Stimulated activated CD4-positive, alpha-beta T cell treated with anti-CD3 and anti-CD28 coated beads, Interleukin-1b, Interleukin-23, amount 100 ng/mL, for 48 hours (primary cell): ENCODE measurements at regions not wholly inside any gene's neighbourhood (a gene's known extent, or its start where the extent isn't known, plus 50 kb on each side); places are given as distances from the start of the nearest gene placed in this dataset.

ENCODE experiments used
- DNase-seq: peaks from one replicate; pipeline ENCODE4 v3.0.0-alpha.2; 2020

- DNase-seq, result no peak
These were observed 1099.5 kb upstream of the PHF14 start for GRCh38 chr7:9874182-9874581.

DNA sequence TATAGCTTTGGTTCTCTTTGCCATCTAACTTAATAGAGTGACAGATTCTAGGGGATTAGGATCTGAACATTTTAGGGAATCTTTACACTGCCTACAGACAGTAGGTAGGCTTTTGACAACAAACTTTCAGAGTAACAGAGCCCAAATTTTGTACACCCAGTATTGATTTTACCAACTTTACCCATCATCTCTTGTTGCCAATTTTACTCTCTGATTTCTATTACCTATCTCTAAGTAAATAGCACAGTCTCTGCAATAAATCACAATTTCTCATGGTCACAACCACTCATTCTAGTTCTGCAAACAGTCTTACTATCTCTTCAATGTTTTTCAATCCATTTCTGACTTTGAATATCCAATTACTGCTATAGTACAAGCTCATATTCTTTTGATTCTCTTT is 1097.6 kb upstream of the PHF14 start:
- no peak for DNase-seq

- DNase-seq, result no peak
These were observed 1084.1 kb upstream of the PHF14 start for GRCh38 chr7:9889554-9889953.

GRCh38 chr7:9890092-9890491 is 1083.6 kb upstream of the PHF14 start:
- no peak for DNase-seq

DNA sequence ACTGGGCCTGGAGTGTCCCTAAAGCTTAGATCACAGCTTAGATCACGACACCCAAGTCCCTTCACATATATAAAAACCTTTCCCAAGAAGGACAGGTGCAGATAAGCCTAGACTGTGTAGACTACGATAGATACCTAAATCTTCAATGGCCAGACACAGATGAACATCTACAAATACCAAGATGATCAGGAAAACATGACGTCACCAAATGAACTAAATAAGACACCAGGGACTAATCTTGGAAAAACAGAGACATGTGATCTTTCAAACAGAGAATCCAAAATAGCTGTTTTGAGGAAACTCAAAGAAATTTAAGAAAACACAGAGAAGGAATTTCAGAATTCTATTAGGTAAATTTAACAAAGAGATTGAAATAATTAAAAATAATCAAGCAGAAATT is 1082.6 kb upstream of the PHF14 start:
- DNase-seq, result no peak

DNA sequence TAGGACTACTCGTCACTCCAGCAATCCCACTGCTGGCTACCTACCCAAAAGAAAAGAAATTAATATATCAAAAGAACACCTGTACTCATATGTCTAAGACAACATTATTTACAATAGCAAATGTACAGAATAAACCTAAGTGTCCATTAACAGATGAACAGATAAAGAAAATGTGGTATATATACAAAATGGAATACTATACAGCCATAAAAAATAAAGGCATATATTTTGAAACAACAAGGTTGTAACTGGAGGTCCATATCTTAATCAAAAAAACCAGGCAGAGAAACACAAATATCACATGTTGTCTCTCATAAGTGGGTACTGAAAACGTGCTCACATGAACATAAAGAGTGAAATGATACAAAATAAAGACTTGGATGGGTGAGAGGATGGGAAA is 1073.3 kb upstream of the PHF14 start:
- DNase-seq, result no peak

- no peak for DNase-seq
These were observed 1052.3 kb upstream of the PHF14 start for GRCh38 chr7:9921326-9921725.

DNA sequence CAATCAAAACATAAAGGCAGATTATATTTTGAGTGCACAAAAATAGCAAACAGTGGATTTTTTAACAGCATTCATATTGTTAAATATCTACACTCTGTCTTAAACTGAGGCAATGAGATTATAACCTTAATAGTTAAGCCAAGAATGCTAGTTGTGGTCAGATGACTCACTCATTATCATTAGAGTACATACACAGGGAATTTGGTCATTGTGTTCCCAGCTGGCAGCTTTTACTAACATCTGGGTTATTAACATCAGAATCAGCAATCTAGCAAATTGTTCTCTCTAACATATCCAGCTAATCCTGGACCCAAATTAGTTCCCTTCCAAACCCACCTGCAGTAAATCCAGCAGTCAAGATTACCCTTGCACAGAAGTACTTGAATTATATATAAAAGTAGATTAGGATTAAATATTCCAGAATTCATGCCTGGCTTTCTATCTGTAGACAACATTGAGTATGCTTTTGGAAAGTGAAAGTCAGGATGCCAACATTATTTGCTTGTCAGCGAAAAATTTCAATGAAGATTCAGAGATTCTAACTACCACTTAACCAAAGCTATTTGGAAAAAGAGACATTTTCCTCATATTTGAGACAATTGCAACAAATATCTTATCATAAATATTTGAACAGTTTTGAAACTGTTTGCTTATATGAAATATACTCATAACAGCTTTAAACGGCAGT is 1035.6 kb upstream of the PHF14 start:
- DNase-seq, result no peak

- no peak for DNase-seq
These were observed 1034.5 kb upstream of the PHF14 start for GRCh38 chr7:9939176-9939575.

DNA sequence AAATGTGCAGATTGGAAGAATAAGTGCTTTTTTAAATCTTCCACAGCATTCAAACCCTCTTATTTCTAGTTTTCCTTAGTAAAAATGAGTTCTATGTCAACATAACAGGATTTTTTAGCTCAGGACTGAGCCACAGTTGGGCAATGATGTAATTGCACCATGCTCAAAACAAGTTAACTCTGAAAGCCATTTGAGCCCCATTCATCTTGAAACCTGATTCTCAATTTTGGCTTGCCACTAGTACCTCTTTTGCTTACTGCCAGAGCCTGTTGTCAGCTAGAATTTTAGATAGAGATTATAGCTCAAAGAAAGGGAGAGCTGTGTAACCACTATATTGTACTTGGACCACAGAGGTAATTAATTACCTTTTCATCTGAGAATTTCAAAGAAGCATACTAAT is 1028.5 kb upstream of the PHF14 start:
- no peak for DNase-seq

- DNase-seq, result no peak
These were observed 1027.8 kb upstream of the PHF14 start for GRCh38 chr7:9945857-9946256.

DNA sequence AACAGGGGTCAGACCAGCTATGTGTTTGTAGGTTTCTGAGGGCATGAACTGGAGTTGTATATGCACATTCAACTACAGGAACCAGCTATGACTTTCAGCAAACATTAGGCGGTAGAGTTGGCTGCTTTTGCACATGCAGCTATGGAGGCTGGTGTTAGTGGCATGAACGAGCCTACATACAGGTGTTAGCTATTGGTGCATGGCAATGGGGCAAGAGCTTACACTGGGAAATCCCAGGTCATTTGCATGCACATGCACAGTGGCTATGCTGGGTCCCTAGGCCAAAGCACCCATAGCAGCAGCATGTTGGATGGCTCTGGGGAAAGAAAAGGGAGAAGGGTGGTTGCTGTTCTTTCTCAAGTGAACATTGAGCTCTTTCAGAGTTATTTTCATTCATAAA is 1018.5 kb upstream of the PHF14 start:
- DNase-seq, result no peak

DNA sequence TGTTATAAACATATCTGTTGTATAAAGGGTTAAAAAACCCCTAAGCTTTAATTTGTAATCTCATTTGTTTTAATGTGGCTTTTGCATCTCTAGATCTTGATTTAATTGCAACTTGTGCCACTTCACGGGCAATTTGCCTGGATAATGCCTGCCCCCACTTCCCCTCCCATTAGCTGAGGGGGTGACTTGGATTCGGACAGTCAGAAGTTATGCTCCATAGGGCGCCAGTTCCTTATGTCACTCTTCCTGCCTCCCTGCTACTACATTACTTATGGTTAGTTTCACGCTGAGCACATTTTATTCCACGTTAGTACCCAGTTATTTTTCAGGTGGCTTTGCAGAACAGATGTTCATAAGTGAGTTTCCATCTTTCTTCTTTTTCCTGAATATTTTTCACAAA is 1015.2 kb upstream of the PHF14 start:
- DNase-seq, result no peak

GRCh38 chr7:9960460-9960859 is 1013.2 kb upstream of the PHF14 start:
- DNase-seq, result no peak

DNA sequence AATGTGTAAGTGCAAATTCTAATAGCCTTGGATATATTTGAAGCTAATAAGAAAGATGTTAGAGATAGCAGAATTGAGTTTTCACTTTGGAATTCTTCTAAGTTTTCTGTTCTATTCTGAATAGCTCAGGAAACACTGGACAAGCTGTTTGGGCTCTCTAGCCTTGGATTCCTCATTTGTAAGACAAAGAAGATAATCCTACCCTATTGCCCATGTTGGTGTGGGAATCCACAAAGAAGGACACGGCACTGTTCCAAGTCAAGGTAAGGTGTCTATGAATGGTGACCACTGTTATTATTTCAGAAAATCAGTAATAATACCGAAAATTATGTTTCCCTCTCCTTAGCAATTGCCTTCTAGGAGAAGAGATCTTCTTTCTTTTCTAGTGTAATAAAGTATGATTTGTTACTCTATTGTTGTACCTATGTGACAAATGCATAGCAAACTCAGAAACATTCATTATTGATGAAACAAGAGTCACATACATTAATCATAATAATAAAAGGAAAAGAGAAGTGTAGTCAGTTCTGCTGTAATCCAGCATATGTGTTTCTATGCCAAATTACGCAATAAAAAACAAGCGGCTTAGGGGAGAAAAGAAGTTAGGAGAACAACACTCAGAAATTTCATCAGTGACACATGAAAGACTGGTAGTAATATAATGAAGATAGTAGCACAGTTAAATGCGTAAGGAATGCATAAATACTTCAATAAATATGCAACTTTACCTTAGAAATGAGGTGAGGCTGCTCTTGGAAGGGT is 1012.3 kb upstream of the PHF14 start:
- no peak for DNase-seq

DNA sequence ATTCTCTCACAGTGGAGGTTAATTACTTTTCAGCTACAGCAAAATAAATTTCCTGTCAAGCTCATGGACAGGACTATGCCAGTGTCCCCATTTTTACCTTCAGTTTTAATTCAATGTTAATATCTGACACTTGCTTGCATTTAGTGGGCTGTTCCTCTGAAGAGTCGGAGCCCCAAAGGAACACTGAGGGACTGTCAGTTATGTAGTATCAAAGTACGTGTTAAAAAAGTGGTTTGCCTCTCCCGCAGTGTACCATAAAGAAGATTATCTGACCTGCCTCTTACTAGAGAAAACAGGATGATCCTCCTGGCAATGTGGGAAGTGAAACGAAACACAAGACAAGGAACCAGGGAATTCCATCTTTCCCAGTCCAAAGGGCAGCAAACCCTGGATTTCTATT is 1010.9 kb upstream of the PHF14 start:
- no peak for DNase-seq

- DNase-seq, result no peak
These were observed 995.3 kb upstream of the PHF14 start for GRCh38 chr7:9978106-9979064.

DNA sequence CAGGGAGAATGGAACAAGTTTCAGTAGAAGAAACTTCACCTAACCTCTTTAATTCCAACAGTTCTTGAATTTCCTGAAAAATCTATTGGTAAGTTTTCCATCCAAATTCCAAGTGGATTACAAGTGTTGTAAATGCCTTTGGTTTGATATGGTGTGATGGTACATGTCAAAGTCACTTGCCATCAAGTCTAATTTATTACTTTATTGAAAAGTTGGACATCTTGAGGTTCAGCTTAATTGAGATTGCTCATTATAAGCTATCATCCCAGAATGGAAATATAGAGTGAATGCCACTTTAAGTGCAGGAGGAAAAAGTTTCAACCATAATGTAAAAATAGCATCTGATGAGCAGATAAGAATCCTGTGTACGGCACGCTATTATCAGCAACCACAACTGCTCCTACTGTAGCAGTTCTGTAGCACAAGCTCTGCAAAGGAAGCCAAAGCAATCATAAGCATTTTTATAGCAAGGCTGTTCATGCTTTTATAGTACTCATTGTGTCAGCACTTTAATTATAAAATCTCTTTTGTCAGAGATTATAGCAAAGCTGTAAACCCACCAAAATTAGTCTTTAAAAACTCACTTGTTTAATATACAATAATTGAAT is 991.8 kb upstream of the PHF14 start:
- no peak for DNase-seq

- no peak for DNase-seq
These were observed 990.6 kb upstream of the PHF14 start for GRCh38 chr7:9983048-9983447.

GRCh38 chr7:10015687-10016086 is 958.0 kb upstream of the PHF14 start:
- DNase-seq, result no peak

GRCh38 chr7:10022480-10022879 is 951.2 kb upstream of the PHF14 start:
- no peak for DNase-seq

DNA sequence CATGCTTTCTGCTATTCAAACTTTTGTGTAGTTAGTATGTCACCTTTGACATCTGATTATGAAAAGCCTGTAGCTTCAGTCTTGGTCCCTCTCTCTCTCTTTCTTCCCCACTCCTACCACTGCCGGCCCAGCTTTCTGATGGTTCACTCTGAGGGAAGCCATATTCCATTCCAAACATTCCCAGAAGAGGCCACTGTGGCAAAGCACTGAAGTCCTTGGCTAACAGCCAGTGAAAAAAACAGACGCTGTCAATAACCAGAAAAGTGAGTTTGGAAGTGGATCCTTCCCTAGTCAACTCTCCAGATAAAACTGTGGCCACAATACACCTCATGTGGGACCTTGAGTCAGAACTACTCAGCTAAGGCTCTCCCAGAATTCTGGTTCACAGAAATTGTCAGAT is 950.7 kb upstream of the PHF14 start:
- no peak for DNase-seq
